SIG-M5 treated with dmso at 0.1 percent for 504 hours (cell line): ENCODE measurements at regions not wholly inside any gene's neighbourhood (a gene's known extent, or its start where the extent isn't known, plus 50 kb on each side); places are given as distances from the start of the nearest gene placed in this dataset.
A peak's percentile ranks its signal among the peaks of the same experiment; 100 is the strongest.

Source experiments
- DNase-seq: peaks from one replicate; lab custom pipeline; 2025; ENCODE audit not compliant: unreplicated experiment; lab: John Stamatoyannopoulos, UW

GRCh38 chr18:45374878-45375630, 240.2 kb upstream of the SLC14A2 start:
- no peak for DNase-seq

GRCh38 chr18:45376193-45376592, 239.1 kb upstream of the SLC14A2 start:
- DNase-seq, result no peak

GRCh38 chr18:45378308-45378707, 237.0 kb upstream of the SLC14A2 start:
- DNase-seq, result no peak

- no peak for DNase-seq
Measured at GRCh38 chr18:45378933-45379332, 236.3 kb upstream of the SLC14A2 start.

- DNase-seq, result no peak
Measured at GRCh38 chr18:45379903-45380302, 235.4 kb upstream of the SLC14A2 start.

GRCh38 chr18:45381282-45381681, 234.0 kb upstream of the SLC14A2 start:
- no peak for DNase-seq

GRCh38 chr18:45383228-45383627, 232.0 kb upstream of the SLC14A2 start:
- DNase-seq, result no peak

GRCh38 chr18:45384137-45384961, 230.9 kb upstream of the SLC14A2 start:
- peak; percentile 47 for DNase-seq

GRCh38 chr18:45384962-45385315, 230.3 kb upstream of the SLC14A2 start:
- no peak for DNase-seq

GRCh38 chr18:45386041-45386655, 229.1 kb upstream of the SLC14A2 start:
- DNase-seq, result peak; percentile 22

GRCh38 chr18:45387229-45387628, 228.0 kb upstream of the SLC14A2 start:
- DNase-seq, result no peak

GRCh38 chr18:45398448-45398847, 216.8 kb upstream of the SLC14A2 start:
- no peak for DNase-seq

GRCh38 chr18:45399146-45399545, 216.1 kb upstream of the SLC14A2 start:
- DNase-seq, result no peak

- DNase-seq, result no peak
Measured at GRCh38 chr18:45399643-45400042, 215.6 kb upstream of the SLC14A2 start.

GRCh38 chr18:45402485-45403056, 212.7 kb upstream of the SLC14A2 start:
- DNase-seq, result no peak

- no peak for DNase-seq
Measured at GRCh38 chr18:45403341-45404049, 211.8 kb upstream of the SLC14A2 start.

GRCh38 chr18:45408218-45408617, 207.1 kb upstream of the SLC14A2 start:
- no peak for DNase-seq

GRCh38 chr18:45409971-45410370, 205.3 kb upstream of the SLC14A2 start:
- DNase-seq, result no peak

GRCh38 chr18:45412577-45412976, 202.7 kb upstream of the SLC14A2 start:
- DNase-seq, result no peak

- DNase-seq, result no peak
Measured at GRCh38 chr18:45413180-45413836, 202.0 kb upstream of the SLC14A2 start.
